Vagina (tissue), 2 donors: ENCODE measurements at regions not wholly inside any gene's neighbourhood (a gene's known extent, or its start where the extent isn't known, plus 50 kb on each side); places are given as distances from the start of the nearest gene placed in this dataset.

Experiments
- CTCF ChIP-seq, 3 experiments: fragments of 450-650 bp in 2 of 3; fragments of 200-600 bp in 1 of 3; sonication (generic) in 1 of 3; IDR thresholded peaks; one replicate each; pipeline ENCODE4 v1.5.1; 2017 to 2019; ENCODE audit warnings: antibody characterized with exemption in 3 of 3, mild to moderate bottlenecking in 2 of 3, moderate library complexity in 2 of 3
- POLR2A ChIP-seq, 2 donors: fragments of 450-650 bp; IDR thresholded peaks; one replicate each; pipeline ENCODE4 v1.6.1; 2017; ENCODE audit warnings: antibody characterized with exemption in 2 of 2, mild to moderate bottlenecking in 2 of 2, moderate library complexity in 2 of 2

GRCh38 chr3:82783194-82783593 lies 1021.7 kb upstream of the GBE1 start:
- TF ChIP-seq CTCF (IDR thresholded peaks at IDR 0.05), result no peak
- TF ChIP-seq POLR2A (IDR thresholded peaks at IDR 0.05), result no peak
